Peyer's patch (tissue), 4 donors: ENCODE measurements at regions not wholly inside any gene's neighbourhood (a gene's known extent, or its start where the extent isn't known, plus 50 kb on each side); places are given as distances from the start of the nearest gene placed in this dataset.

Experiments used
- CTCF ChIP-seq, 6 experiments: fragments of 450-650 bp in 4 of 6; fragments of 200-600 bp in 2 of 6; sonication (generic) in 1 of 6; IDR thresholded peaks; one replicate each; pipeline ENCODE4 v1.5.1; 2017 to 2019; ENCODE audit warnings: antibody characterized with exemption in 6 of 6, mild to moderate bottlenecking in 3 of 6, moderate library complexity in 1 of 6
- POLR2A ChIP-seq, 2 donors: fragments of 450-650 bp; IDR thresholded peaks; one replicate each; pipeline ENCODE4 v1.5.1; 2017; ENCODE audit warnings: antibody characterized with exemption in 2 of 2, mild to moderate bottlenecking in 2 of 2, moderate library complexity in 2 of 2

DNA sequence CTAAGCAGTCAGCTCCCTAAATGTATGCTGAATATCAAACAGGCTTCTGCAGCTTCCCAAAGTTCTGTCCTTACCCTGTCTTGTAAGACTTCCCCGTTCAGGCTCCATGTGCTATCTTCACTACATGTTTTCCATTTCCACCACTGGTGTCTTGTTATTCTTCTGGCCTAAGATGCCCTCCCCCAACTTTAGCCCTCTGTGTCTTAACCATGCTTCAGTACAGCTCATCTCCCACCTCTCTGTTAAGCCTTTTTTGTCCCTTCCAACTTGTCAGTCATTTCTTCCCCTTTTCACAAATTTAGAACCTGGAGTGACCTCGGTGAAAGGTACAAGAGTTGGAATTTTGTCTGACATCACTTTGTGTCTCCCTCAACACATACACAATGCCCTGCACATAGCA, 151.7 kb upstream of the TBL1XR1 start:
- TF ChIP-seq CTCF (IDR thresholded peaks at IDR 0.05), result no peak
- TF ChIP-seq POLR2A (IDR thresholded peaks at IDR 0.05), result no peak
